Thyroid gland (tissue), 4 donors: ENCODE measurements at regions not wholly inside any gene's neighbourhood (a gene's known extent, or its start where the extent isn't known, plus 50 kb on each side); places are given as distances from the start of the nearest gene placed in this dataset.

ENCODE experiments used
- CTCF ChIP-seq, 6 experiments: fragments of 200-600 bp in 3 of 6; fragments of 450-650 bp in 3 of 6; sonication (generic) in 3 of 6; IDR thresholded peaks; one replicate each; pipeline ENCODE4 v1.5.1; 2016 to 2019; ENCODE audit warnings: antibody characterized with exemption in 6 of 6, mild to moderate bottlenecking in 2 of 6, inconsistent platforms in 1 of 6, moderate library complexity in 1 of 6
- POLR2A ChIP-seq, 2 donors: fragments of 450-650 bp; IDR thresholded peaks; one replicate each; pipeline ENCODE4 v1.6.1; 2017; ENCODE audit warnings: antibody characterized with exemption in 2 of 2, mild to moderate bottlenecking in 2 of 2, moderate library complexity in 1 of 2

GRCh38 chr3:182035324-182035723, 323.6 kb downstream of the SOX2 start:
- no peak for TF ChIP-seq CTCF (IDR thresholded peaks at IDR 0.05)
- TF ChIP-seq POLR2A (IDR thresholded peaks at IDR 0.05) = no peak
